ENCODE measurements at regions not wholly inside any gene's neighbourhood (a gene's known extent, or its start where the extent isn't known, plus 50 kb on each side); places are given as distances from the start of the nearest gene placed in this dataset.

DNA sequence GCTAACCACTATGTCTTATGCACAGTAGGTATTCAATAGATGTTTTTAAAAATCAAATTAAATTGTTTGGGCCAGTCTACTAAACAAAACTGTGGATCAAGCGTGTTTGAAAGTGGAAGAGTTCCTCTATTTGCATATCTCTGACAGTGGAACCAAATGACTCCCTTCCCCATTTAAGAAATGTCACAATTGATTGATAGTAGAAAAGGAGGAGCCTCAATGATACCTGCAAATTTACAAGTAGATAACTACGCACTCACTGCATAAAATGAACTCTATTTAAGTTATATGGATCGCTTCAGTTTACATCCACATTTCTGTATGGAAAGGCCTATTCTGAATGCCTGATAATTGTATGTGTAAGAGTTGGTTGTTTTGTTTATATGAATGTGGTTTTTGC, 163.3 kb upstream of the MTPN start:
- TF ChIP-seq KDM5A (IDR thresholded peaks at IDR 0.05) (no peak), EP300 (IDR thresholded peaks at IDR 0.05) (no peak), SREBF2 (IDR thresholded peaks at IDR 0.05) (no peak), HEYL (CRISPR knock-in tag; IDR thresholded peaks at IDR 0.05) (no peak), NFE2L2 (conservative IDR thresholded peaks at IDR 0.05; ENCODE audit: low read length) (no peak), POLR2A (IDR thresholded peaks at IDR 0.05; ENCODE audit: low read length) (no peak), HOXB5 (CRISPR knock-in tag; IDR thresholded peaks at IDR 0.05) (no peak), JUN (IDR thresholded peaks at IDR 0.05) (no peak), BHLHE40 (IDR thresholded peaks at IDR 0.05; ENCODE audit: low read depth, low read length) (no peak)
- TF ChIP-seq, protein P1, sequence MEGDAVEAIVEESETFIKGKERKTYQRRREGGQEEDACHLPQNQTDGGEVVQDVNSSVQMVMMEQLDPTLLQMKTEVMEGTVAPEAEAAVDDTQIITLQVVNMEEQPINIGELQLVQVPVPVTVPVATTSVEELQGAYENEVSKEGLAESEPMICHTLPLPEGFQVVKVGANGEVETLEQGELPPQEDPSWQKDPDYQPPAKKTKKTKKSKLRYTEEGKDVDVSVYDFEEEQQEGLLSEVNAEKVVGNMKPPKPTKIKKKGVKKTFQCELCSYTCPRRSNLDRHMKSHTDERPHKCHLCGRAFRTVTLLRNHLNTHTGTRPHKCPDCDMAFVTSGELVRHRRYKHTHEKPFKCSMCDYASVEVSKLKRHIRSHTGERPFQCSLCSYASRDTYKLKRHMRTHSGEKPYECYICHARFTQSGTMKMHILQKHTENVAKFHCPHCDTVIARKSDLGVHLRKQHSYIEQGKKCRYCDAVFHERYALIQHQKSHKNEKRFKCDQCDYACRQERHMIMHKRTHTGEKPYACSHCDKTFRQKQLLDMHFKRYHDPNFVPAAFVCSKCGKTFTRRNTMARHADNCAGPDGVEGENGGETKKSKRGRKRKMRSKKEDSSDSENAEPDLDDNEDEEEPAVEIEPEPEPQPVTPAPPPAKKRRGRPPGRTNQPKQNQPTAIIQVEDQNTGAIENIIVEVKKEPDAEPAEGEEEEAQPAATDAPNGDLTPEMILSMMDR (IDR thresholded peaks at IDR 0.05): no peak
- TF ChIP-seq, protein P2, sequence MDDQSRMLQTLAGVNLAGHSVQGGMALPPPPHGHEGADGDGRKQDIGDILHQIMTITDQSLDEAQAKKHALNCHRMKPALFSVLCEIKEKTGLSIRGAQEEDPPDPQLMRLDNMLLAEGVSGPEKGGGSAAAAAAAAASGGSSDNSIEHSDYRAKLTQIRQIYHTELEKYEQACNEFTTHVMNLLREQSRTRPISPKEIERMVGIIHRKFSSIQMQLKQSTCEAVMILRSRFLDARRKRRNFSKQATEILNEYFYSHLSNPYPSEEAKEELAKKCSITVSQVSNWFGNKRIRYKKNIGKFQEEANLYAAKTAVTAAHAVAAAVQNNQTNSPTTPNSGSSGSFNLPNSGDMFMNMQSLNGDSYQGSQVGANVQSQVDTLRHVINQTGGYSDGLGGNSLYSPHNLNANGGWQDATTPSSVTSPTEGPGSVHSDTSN (IDR thresholded peaks at IDR 0.05): no peak
- TF ChIP-seq, protein P3, sequence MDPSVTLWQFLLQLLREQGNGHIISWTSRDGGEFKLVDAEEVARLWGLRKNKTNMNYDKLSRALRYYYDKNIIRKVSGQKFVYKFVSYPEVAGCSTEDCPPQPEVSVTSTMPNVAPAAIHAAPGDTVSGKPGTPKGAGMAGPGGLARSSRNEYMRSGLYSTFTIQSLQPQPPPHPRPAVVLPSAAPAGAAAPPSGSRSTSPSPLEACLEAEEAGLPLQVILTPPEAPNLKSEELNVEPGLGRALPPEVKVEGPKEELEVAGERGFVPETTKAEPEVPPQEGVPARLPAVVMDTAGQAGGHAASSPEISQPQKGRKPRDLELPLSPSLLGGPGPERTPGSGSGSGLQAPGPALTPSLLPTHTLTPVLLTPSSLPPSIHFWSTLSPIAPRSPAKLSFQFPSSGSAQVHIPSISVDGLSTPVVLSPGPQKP (IDR thresholded peaks at IDR 0.05; ENCODE audit: low read depth, low read length): no peak
